Peyer's patch (tissue), 4 donors: ENCODE measurements at regions not wholly inside any gene's neighbourhood (a gene's known extent, or its start where the extent isn't known, plus 50 kb on each side); places are given as distances from the start of the nearest gene placed in this dataset.

Source experiments
- CTCF ChIP-seq, 6 experiments: fragments of 450-650 bp in 4 of 6; fragments of 200-600 bp in 2 of 6; sonication (generic) in 1 of 6; IDR thresholded peaks; one replicate each; pipeline ENCODE4 v1.5.1; 2017 to 2019; ENCODE audit warnings: antibody characterized with exemption in 6 of 6, mild to moderate bottlenecking in 3 of 6, moderate library complexity in 1 of 6
- POLR2A ChIP-seq, 2 donors: fragments of 450-650 bp; IDR thresholded peaks; one replicate each; pipeline ENCODE4 v1.5.1; 2017; ENCODE audit warnings: antibody characterized with exemption in 2 of 2, mild to moderate bottlenecking in 2 of 2, moderate library complexity in 2 of 2

- TF ChIP-seq CTCF (IDR thresholded peaks at IDR 0.05) (no peak), POLR2A (IDR thresholded peaks at IDR 0.05) (no peak)
Observed at GRCh38 chr7:21353388-21353780, 74.5 kb upstream of the SP4 start.
